ENCODE measurements at regions not wholly inside any gene's neighbourhood (a gene's known extent, or its start where the extent isn't known, plus 50 kb on each side); places are given as distances from the start of the nearest gene placed in this dataset.

- no peak for TF ChIP-seq ZFX (IDR thresholded peaks at IDR 0.05; ENCODE audit: borderline replicate concordance)
- TF ChIP-seq, protein P1, sequence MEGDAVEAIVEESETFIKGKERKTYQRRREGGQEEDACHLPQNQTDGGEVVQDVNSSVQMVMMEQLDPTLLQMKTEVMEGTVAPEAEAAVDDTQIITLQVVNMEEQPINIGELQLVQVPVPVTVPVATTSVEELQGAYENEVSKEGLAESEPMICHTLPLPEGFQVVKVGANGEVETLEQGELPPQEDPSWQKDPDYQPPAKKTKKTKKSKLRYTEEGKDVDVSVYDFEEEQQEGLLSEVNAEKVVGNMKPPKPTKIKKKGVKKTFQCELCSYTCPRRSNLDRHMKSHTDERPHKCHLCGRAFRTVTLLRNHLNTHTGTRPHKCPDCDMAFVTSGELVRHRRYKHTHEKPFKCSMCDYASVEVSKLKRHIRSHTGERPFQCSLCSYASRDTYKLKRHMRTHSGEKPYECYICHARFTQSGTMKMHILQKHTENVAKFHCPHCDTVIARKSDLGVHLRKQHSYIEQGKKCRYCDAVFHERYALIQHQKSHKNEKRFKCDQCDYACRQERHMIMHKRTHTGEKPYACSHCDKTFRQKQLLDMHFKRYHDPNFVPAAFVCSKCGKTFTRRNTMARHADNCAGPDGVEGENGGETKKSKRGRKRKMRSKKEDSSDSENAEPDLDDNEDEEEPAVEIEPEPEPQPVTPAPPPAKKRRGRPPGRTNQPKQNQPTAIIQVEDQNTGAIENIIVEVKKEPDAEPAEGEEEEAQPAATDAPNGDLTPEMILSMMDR (IDR thresholded peaks at IDR 0.05), result no peak
Measured at GRCh38 chr11:115677190-115677589, 173.0 kb upstream of the CADM1 start.

Data from 22Rv1 (cell line).